Prostate gland (tissue), 2 donors: ENCODE measurements at regions not wholly inside any gene's neighbourhood (a gene's known extent, or its start where the extent isn't known, plus 50 kb on each side); places are given as distances from the start of the nearest gene placed in this dataset.

Source experiments
- DNase-seq: peaks from one replicate; pipeline ENCODE4 v3.0.0-alpha.2; 2019; ENCODE audit warnings: low spot score
- H3K27ac ChIP-seq, 2 donors: fragments of 200-600 bp; sonication (generic); 2 replicates each; pipeline ENCODE4 v1.5.1; 2017 to 2019
- H3K27me3 ChIP-seq: fragments of 200-600 bp; sonication (generic); replicated peaks from 2 replicates; pipeline ENCODE4 v1.5.1; 2019; ENCODE audit not compliant: insufficient read depth
- H3K36me3 ChIP-seq, 2 donors: fragments of 200-600 bp; sonication (generic); 1 replicate in 1 of 2; 2 replicates in 1 of 2; pipeline versions ENCODE4 v1.5.1 to v1.8.1; 2017 to 2019
- H3K4me1 ChIP-seq: fragments of 200-600 bp; sonication (generic); replicated peaks from 2 replicates; pipeline ENCODE4 v1.5.1; 2019
- H3K4me3 ChIP-seq, 2 donors: fragments of 200-600 bp; sonication (generic); 2 replicates each; pipeline ENCODE4 v1.5.1; 2017 to 2019
- H3K9me3 ChIP-seq: fragments of 200-600 bp; sonication (generic); 2 replicates; pipeline ENCODE4 v1.5.1; 2017
- CTCF ChIP-seq, 4 experiments: fragments of 200-600 bp in 2 of 4; fragments of 450-650 bp in 2 of 4; sonication (generic) in 2 of 4; IDR thresholded peaks; 1 replicate in 3 of 4; 2 replicates in 1 of 4; pipeline ENCODE4 v1.5.1; 2016 to 2019; ENCODE audit warnings: antibody characterized with exemption in 4 of 4, mild to moderate bottlenecking in 2 of 4, moderate library complexity in 2 of 4
- POLR2A ChIP-seq: fragments of 450-650 bp; IDR thresholded peaks from one replicate; pipeline ENCODE4 v1.6.1; 2016; ENCODE audit warnings: antibody characterized with exemption, mild to moderate bottlenecking
- POLR2AphosphoS5 ChIP-seq: sonication (generic); formaldehyde crosslinking; IDR thresholded peaks from one replicate; pipeline ENCODE4 v1.6.1; 2017; ENCODE audit warnings: antibody characterized with exemption
- WGBS: methylation state at CpG from one replicate; pipeline ENCODE4 v1.1.5; 2018; 5-methylcytosine and 5-hydroxymethylcytosine counted together
- intact Hi-C: fragments of 100-400 bp; cut with DNase I; formaldehyde crosslinking; loops from one replicate; pipeline ENCODE4 v1.14.2; 2022

DNA sequence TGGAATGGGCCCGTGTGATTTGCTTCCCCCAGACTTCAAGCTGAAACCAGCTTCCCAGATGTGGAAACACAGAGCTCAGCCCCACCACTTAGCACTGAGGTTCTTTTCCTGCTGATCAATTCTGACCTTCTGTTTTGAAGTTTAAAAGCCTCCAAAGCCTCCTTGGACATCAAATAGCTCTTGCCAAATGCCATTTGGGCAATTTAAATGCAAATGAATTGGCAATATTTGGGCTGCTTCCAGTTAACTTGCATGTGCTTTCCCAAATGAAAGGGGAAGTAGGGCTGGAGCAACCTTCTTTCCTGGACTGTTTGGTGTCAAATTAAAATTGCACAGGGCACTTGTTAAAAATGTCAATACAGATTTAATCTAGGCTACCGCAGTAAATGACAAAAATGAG lies 710.5 kb downstream of the TLR4 start:
- Histone ChIP-seq H3K9me3 (no peaks in the 10 kb centered on the region), H3K36me3 (no peaks in the 10 kb centered on the region), H3K4me3 (no peak overlapping the region), H3K27me3 (no peaks in the 10 kb centered on the region), H3K4me1 (no peaks in the 10 kb centered on the region), H3K27ac (no peak overlapping the region)
- 19% methylated on average over 2 of the region's 2 CpGs for WGBS
- intact Hi-C loops: no loop called here
- TF ChIP-seq POLR2AphosphoS5 (no peak), POLR2A (no peak), CTCF (IDR thresholded peaks at IDR 0.05) (no peak)
- no peak for DNase-seq

GRCh38 chr9:118418887-118419565 lies 714.8 kb downstream of the TLR4 start:
- H3K36me3 ChIP-seq: no peaks in the 10 kb centered on the region
- no peaks in the 10 kb centered on the region for H3K27me3 ChIP-seq
- 65% methylated on average over 2 of the region's 2 CpGs for WGBS
- no peaks in the 10 kb centered on the region for H3K4me1 ChIP-seq
- intact Hi-C loops: no loop called here
- no peak for DNase-seq
- TF ChIP-seq CTCF (IDR thresholded peaks at IDR 0.05) (no peak), POLR2A (no peak), POLR2AphosphoS5 (no peak)
- no peak overlapping the region for H3K27ac ChIP-seq
- H3K4me3 ChIP-seq: no peak overlapping the region
- H3K9me3 ChIP-seq: no peaks in the 10 kb centered on the region

DNA sequence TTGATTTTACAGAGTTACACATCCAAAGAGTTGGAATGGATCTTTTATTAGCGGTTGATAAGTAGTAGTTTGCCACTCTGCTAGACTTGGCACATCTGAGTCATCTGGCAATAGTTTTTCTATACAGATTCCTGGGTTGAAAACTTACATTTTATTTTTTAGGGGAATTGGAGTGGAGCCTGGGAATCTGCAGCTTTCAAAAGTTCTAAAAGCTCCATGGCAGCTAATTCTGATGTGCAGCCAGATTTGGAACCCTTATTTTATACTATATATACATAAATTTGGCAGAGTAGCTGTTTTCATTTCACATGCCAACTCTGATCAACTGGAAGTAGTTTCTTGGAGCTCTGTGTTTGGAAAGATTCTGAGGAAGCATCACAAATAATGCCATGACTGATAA lies 715.5 kb downstream of the TLR4 start:
- no peaks in the 10 kb centered on the region for H3K36me3 ChIP-seq
- no peak overlapping the region for H3K4me3 ChIP-seq
- H3K27ac ChIP-seq: no peak overlapping the region
- 94% methylated on average over 1 of the region's 1 CpG for WGBS
- no peaks in the 10 kb centered on the region for H3K9me3 ChIP-seq
- H3K4me1 ChIP-seq: no peaks in the 10 kb centered on the region
- no peaks in the 10 kb centered on the region for H3K27me3 ChIP-seq
- intact Hi-C loops: no loop called here
- no peak for DNase-seq
- TF ChIP-seq POLR2AphosphoS5 (no peak), CTCF (IDR thresholded peaks at IDR 0.05) (no peak), POLR2A (no peak)

DNA sequence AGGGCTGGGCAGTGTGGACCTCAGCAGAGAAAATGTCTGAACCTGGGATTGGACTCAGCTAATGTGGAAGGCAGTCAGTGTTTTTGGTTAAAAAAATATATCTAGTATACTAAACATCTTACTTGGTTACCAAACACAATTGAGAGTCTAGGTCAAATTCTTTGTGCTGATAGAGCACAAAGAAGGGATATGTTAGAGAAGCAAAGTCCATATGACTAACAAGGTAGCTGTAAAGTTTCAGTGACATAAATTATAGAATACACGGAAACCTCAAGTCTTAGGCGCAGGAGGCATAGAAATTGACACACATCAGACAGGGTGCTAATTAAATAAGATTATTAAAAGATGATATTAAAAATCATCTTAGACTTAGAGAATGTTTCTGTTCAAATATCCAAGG lies 718.3 kb downstream of the TLR4 start:
- intact Hi-C loops: no loop called here
- no peak for DNase-seq
- Histone ChIP-seq H3K4me3 (no peak overlapping the region), H3K27ac (no peak overlapping the region), H3K9me3 (no peaks in the 10 kb centered on the region), H3K4me1 (no peaks in the 10 kb centered on the region), H3K36me3 (no peaks in the 10 kb centered on the region), H3K27me3 (no peaks in the 10 kb centered on the region)
- TF ChIP-seq POLR2AphosphoS5 (no peak), POLR2A (no peak), CTCF (IDR thresholded peaks at IDR 0.05) (no peak)
- 85% methylated on average over 2 of the region's 2 CpGs for WGBS

DNA sequence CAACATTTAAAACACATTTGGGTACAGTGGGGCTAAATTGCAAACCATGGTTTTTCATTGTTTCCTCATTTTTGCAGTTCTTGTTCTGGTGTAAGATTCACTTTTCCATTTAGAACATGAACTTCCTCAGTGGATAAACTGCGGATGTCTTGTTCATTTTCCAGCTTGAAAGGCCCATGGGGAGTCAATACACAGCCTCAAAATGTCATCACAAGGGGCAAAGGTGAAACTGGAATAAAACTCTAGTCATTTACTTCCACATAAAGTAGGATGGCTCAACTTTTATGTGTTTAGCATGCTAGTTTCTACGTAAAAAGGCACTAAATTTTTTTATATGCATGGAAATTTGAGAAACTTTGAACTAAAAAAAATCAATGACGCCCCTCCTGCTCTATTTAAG lies 718.8 kb downstream of the TLR4 start:
- no peaks in the 10 kb centered on the region for H3K9me3 ChIP-seq
- no peak for TF ChIP-seq POLR2AphosphoS5
- TF ChIP-seq POLR2A: no peak
- TF ChIP-seq CTCF (IDR thresholded peaks at IDR 0.05): no peak
- H3K4me1 ChIP-seq: no peaks in the 10 kb centered on the region
- no peaks in the 10 kb centered on the region for H3K36me3 ChIP-seq
- DNase-seq: no peak
- H3K27me3 ChIP-seq: no peaks in the 10 kb centered on the region
- no peak overlapping the region for H3K27ac ChIP-seq
- 49% methylated on average over 3 of the region's 3 CpGs for WGBS
- intact Hi-C loops: no loop called here
- no peak overlapping the region for H3K4me3 ChIP-seq
